GM18519 (cell line): ENCODE measurements at regions not wholly inside any gene's neighbourhood (a gene's known extent, or its start where the extent isn't known, plus 50 kb on each side); places are given as distances from the start of the nearest gene placed in this dataset.

Source experiments
- ATAC-seq: cut with Tn5 transposase; IDR thresholded peaks from one replicate; pipeline ENCODE4 v1.9.1; 2021; ENCODE audit warnings: mild to moderate bottlenecking, moderate library complexity; ENCODE audit not compliant: unreplicated experiment, low FRiP score

DNA sequence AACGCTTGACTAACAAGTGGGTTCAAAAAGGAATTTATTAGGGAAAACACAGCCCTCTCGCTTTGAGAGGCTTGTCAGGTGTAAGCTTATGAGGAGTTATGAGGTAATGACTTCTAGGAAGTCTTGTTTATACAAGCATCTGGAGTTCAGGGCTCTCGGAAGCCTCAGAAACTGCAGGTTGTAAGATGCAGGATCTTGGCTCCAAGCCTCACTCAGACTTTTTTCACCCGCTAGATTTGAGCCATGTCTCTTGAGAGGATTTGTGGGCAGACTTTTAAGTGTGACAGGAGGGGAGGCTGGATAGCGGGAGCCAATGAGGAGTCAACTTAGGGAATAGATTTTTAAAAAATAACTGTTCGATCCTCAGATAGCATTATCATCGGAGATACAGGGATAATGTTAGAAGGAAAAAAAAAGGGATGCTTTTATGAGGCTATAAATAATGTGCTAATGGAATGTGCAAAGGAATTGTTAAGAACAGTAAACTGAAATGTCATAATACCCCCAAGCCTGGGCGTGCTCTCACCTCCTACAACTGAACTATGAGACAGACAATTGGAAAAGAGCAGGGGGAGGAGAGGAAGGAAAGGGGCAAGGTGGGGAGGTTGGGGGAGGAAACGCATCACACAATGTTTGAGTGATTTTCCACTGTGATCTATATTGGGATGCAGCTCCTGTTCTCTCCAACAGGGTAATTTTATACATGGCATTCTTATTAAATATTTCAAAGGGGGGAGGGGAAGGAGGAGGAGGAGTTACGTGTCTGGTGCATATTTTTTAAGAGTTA is 107.4 kb upstream of the ESRRG start:
- no peak for ATAC-seq

DNA sequence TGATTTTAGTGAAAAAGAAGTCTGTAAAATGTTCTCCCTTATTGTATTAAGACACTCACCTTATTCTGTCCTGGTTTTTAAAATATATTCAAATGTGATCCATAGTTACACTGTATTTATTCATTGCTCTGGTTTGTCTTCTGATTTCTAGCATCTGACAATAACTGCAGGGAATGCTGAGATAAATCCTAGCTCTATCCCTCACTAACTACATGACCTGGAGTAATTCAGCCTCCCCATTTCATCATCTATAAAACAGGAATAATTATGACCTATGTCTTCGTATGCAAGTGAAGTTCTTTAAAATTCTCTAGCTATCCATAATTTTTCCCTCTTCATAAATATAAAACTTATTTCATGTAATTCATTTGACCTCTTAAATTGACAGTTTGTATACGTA is 104.0 kb upstream of the ESRRG start:
- ATAC-seq: no peak

DNA sequence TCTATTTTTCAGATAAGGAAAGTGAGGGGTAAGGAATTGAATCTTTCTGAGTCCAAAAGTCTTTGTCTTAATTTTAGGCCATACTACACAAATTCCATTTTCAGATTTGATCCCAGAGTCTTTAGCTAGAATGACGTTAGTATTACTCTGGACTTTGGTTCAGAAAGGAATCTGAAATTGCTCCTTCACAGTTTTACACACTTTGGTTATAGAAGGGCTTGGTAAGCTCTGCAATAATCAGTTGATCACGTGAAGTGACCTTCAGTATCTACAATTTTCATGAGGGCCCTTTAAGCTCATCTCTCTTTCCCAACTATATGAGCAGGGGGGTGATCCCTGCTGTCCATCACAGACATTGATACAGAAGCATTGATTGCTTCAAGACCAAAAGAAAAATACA is 103.4 kb upstream of the ESRRG start:
- ATAC-seq: no peak

DNA sequence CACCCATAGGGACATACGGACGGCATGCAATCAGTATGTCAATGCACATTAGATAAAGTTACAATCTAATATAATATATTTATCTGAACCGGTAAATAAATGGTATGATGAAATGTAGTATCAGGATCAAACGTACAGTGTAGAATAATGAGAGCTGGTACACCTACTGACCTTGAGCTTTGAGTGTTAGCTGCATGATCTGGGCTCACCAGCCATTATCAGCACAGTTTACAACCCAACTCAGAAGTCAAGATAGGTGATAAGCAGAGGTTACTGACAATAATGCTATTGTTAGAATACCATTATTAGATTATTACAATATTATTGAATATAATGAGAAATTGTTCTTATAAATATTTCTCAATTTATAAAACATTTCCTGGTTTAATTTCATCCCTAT is 103.0 kb upstream of the ESRRG start:
- no peak for ATAC-seq

DNA sequence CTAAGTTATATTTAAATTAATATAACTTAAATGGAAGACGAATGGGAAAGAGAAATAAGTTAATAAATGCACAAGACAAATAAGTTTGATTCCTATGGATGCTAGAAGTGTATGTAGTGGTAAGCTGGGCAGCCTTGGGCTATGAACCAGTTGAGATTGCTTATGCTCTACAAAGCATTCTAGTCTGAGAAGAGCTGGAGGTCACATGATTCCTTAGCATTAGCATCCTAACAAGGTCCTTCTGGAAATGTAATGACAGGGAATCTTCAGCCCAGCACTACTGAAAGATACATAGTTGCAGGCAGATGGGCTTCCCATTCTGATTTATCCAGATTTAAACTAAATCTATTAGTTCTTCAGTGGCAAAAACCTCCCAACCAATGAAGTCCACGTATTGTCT is 102.3 kb upstream of the ESRRG start:
- no peak for ATAC-seq

DNA sequence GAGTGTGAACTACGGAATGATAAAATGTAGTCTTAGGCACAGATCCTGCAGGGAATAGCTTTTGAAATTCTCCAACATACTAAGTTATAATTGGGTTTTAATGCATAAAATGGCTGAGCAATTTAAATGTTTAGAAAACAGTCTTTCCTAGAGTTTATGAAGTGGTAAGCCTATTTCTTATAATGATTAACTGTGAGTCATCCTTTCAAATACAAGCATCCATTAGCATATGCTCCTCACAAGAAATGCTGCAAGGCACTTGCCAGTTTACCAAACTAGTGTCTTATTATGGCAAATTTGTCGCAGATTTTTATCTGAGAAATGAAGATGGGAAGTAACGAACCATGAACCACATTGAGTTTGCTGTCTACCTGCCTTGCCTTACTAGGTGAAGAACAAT is 101.3 kb upstream of the ESRRG start:
- ATAC-seq: no peak

DNA sequence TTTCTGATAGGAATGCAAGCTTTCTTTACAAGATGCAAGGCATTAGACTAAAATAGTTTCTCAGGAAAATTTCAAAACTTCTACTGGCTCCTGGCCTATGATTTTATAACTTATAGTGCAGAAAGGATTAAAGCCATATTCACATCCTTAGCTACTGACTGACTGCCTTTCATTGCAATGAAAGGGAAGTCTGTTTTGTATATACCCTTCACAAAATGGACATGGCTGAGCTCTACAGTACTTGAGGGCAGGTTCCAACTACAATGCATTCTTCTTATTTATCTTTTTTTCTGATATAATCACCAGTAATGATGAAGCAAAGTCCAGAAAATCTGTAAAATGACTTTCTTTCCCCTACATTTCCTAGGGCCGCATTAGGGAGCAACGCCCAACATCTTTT is 100.5 kb upstream of the ESRRG start:
- ATAC-seq: no peak

DNA sequence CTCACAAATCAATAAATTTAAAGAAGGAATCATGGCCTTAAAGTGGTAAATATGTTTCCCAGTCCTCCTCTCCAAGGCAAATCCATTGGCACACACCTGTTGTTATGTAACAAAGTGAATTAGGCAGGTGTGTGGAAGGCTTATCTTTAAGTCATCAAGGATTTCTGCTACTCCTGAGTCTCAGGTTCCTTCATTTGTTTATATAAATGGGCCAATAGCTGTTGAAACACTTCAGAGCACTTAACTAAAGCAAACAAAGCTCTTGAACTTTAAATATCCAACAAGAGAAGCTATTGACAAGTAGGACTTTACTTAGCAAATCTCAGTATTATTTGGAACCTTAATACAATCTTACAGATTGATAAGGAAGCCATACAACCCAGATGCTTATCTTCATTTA is 99.3 kb upstream of the ESRRG start:
- no peak for ATAC-seq

DNA sequence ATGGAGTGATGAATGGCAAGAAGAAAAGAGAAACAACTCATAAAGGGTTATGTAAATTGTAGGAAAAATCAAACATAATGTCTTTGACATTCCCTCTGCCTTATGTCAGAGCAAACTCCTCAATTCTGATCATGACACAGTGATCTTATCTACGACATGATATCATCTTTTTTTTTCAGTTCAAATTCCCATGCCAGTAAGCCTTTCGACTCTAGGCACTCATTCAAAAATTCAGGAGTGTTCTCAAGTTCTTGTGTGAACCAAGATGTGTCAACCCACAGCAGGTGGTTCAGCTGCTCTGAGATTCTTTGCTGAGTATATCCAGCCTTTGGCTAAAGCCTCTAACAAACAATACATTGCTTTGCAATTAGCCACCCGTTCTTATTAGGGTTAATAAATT is 97.1 kb upstream of the ESRRG start:
- no peak for ATAC-seq

DNA sequence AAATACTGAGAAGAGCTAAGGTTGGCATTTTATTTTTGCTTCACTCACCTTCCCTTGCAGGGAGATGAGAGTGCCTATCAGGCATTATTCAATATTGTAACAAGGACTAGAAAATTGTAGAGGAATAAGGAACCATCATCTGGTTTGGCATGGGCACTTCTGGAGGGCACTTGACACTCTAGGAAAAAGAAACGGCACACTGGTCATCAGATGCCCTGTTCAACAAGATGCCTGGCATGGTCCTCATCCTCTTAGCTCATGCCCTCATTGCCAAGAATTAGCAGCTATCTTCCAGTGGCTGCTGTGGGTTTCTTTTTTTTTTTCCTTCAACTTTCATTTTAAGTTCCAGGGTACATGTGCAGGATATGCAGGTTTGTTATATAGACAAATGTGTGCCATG is 95.1 kb upstream of the ESRRG start:
- ATAC-seq: no peak

DNA sequence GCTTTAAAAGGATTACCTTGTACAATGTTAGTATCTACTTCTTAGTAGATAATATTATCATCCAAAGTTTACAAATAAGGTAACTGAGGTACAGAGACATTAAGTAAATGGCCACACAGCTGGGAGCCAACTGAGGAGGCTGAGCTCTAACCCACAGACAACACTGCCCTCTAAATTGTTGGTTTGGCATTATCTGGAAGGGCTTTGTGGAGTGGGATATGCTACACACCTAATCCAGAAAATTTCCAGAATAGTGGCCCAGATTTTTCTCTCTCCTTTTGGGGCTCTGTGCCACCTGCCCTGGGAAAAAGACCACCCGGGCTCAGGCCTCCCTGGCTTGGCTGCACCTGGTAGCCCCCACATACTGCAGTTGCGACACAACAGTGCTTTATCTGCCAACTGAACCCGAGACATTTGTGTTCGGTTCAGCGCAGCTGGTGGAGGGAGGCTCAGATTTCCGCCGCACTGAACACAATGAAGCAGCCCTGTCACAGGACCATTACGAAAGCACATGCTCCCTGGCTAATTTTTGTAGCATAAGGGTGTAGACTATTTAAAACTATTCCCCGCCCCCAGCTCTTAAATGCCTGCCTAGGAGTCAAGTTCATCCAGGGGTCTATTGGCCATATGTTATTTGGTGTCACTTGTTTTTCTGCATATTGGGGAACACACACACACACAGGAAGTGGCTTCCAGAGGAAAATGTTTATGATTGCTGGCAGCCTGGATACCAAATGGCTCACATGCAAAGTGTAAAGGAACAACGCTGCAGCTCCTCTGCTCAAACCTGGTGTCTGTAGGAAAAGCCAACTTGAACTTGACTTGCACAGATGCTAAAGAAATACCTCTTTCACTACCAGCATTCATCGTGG is 92.3 kb upstream of the ESRRG start:
- no peak for ATAC-seq

DNA sequence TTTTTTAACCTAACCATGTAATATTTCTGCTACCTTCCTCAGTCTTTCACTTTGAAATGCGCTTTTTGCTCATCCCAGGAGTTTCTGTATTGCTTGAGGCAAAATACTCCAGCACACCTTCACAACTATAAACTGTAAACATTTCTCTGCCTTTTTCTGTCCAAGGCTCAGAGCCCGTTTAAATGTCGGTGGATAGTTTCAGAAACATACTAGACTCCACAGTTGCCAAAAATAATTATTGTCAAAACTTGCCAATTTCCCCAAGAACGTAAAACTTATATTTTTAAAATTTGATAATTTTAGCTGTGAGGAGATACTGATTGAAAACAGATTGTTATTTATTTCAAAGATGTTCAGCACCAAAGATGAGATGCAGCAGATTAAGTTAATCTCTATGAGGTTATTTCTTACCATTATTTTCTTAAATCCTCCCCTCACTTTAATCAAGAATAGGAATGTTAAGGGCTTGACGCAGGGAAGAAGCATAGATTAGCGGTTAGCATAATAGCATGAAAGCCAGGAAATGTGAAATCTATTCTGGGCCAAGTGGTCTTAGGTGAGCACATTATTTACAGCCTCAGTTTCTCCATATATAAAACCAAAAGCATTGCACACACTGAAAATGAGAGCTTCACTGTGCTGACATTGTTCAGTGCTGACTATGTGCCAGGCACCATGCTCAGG is 91.5 kb upstream of the ESRRG start:
- no peak for ATAC-seq

DNA sequence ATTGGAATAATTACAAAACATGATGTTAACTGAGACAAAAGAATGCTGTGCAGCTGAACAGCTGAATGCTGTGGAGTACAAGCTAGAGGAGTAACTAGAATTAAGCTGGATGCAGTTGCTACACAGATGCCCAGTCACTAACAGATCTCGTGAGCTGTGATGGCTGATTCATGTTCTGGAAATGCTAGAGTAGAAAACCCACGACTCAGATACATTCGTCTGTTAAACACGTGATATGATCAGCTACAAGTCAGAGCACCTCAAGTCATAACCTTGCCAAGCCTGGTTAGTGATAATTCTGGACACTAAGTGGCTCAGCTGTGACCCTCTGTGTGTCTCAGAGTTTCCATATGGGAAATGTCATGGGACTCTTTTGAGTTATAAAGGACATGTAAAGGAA is 89.7 kb upstream of the ESRRG start:
- ATAC-seq: no peak

DNA sequence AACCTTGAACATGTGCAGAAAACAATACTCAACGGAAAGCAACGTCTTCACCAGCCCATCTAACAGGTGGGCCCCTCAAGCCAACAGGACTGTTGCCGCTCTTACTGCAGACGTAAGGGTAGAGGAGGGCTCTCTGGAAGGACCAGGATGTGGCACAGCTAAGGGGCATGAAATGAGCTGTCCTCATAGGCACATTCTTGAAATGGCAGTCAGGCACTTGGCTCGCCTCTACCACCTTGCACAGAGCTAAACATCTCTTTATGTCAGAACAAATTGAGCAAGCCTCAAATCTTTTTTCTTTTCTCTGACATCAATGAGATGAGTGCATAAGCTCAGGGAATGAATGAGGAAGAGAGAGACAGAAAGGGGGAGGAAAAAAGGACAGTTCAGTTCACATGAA is 86.4 kb upstream of the ESRRG start:
- no peak for ATAC-seq

DNA sequence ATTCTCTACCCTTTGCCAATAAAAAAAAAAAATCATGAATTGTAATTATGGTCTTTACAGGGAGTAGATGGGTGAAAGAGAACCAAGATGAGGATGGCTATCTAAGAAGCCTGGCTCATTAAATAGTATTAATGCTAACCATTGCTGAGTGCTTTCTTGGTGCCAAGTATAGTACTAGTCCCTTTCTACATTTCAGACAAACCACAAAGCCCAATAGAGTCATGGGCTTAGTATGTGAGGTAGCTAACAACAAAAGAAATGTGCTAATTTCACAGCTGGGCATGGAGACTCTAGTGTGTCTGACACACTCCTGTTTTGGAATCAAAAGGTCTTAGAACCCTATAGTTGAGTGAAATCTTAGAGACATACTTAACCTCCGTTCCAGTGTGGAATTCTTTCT is 84.5 kb upstream of the ESRRG start:
- no peak for ATAC-seq

DNA sequence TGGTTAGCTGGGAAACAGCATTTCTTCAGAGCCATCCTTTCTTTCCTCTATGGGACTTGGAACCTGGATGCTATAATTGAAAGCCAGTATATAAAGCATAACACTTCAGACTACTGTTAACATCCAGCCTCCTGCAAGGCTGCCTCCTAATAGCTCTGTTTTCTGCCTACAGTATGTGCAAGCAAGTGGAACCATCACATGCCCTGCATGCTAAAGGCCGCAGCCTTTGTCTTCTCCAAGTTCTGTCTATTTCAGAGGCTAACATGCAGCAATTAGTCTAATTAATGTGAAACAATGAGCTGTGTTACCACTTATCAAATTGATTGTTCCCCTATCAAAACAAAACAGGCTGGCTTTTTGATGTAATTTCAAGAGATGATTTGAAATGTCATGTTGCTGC is 82.7 kb upstream of the ESRRG start:
- ATAC-seq: no peak

DNA sequence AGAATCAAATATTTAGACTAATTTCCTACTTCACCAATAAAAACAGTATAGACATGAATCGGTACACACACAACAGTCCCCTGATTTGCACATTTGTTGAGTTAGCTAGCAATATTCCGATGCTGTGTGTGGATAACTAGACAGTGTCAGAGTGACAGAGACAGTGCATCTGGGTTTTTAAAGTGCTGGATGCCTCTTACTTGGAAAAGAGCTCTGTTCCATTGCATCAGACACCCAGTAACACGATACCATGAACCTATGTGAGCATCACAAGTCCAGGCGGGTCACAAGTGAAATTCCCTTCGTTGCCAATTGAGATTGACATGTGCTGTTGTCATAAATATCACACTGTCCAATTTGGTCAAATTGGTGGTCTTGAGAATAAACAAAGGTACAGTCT is 82.0 kb upstream of the ESRRG start:
- no peak for ATAC-seq

DNA sequence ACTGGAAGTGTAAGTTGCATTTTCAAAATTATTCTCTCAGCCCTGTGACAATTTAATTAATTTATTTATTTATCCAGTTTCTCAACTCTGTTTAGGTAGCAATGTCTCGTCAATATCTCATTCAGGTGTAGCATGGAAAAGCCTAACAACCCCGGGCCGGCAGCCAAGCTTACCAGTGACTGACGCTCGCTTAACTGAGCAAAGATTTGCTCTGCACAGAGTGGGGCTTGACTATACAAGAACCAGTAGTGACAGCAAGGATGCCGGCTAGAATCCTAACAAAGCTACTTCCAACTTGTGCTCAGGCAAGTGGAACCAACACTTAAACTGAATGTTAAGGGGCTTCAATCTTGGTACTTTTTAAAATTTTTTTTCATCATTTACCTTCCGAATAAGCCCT is 80.9 kb upstream of the ESRRG start:
- ATAC-seq: no peak

DNA sequence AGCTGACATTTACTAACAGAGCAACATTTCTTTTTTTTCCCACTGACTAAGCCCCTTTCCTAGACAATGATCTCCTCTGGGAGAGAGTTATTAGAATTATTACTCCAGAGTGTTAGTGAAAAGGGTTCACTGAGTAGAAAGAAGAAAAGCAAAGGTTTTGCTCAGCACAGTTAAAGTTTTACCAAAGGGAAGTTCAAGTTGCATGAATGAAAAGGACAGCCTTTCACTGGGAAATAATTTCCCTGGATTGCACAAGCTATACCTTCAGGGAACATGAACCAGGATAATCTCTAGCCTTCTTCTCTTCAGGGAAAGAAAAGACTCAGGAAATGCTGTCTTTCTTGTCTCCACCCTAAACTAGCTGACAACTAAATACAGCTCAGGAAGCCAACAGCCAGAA is 71.4 kb upstream of the ESRRG start:
- ATAC-seq: no peak

DNA sequence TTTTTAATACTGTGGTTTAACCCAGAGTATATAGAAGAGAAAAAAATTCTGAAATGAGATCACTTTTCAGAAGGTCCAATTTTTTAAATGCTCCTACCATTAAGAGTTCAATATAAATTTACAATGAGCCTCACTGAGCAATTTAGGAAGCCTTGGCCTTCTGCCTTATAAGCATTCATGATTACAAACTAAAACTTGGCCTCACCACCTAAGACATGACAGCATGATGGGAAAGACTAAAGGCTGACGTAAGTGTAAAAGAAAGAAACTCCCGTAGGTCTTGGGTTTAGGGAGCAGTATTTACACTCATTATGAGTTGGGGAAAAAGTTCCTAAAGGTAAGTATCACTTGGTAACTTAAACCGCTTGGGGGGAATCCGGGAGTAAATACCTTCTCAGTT is 70.7 kb upstream of the ESRRG start:
- ATAC-seq: no peak

DNA sequence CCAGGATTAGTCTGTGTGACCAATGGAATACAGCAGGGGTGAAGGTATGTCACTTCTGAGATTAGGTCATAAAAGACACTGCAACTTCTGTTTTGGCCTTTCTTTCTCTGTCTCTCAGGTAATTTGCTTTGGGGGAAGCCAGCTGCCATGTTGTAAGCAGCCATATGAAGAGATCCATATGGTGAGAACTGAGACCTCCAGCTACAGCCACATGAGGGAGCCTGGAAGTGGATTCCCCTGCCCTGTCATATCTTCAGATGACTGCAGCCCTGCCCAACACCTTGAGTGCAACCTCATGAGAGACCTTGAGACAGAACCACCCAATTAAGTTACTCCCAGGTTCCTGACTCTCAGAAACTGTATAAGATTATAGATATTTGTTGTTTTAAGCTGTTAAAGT is 70.1 kb upstream of the ESRRG start:
- ATAC-seq: no peak
